ENCODE measurements at regions not wholly inside any gene's neighbourhood (a gene's known extent, or its start where the extent isn't known, plus 50 kb on each side); places are given as distances from the start of the nearest gene placed in this dataset.

DNA sequence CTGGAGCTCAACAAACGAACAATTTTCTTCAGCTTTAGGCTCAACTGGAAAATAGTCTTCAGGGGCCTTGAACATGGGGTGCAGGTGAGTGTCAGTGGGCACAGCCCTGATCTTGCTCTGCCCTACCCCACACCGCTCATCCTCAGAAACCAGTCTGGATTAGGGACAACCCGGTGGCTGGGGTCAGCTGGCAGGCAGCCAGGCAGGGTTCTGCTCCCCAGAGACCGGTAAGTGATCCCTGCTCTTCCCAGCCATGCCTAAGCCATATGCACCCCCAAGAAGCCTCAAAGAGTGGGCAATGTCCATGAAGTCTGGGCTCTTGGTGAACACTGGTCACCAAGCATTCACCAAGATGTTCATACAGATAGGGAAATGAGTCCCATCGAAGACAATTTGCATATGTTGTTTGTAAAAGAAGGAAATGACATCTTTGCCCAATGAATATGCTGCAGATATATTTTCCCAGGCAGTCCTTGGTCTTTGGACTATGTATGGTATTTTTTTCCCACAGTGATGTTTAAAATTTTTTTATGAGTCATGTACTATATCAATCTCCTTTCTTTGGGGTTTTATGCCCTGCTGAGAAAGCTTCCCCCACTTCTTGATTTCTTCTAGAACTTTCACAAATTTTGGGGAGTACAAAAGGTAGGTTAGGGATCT, 63.9 kb upstream of the VASH1 start:
- TF ChIP-seq, protein P1, sequence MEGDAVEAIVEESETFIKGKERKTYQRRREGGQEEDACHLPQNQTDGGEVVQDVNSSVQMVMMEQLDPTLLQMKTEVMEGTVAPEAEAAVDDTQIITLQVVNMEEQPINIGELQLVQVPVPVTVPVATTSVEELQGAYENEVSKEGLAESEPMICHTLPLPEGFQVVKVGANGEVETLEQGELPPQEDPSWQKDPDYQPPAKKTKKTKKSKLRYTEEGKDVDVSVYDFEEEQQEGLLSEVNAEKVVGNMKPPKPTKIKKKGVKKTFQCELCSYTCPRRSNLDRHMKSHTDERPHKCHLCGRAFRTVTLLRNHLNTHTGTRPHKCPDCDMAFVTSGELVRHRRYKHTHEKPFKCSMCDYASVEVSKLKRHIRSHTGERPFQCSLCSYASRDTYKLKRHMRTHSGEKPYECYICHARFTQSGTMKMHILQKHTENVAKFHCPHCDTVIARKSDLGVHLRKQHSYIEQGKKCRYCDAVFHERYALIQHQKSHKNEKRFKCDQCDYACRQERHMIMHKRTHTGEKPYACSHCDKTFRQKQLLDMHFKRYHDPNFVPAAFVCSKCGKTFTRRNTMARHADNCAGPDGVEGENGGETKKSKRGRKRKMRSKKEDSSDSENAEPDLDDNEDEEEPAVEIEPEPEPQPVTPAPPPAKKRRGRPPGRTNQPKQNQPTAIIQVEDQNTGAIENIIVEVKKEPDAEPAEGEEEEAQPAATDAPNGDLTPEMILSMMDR (IDR thresholded peaks at IDR 0.05), result no peak
- TF ChIP-seq POLR2A (IDR thresholded peaks at IDR 0.05), result no peak
